GM19238 (cell line): ENCODE measurements at regions not wholly inside any gene's neighbourhood (a gene's known extent, or its start where the extent isn't known, plus 50 kb on each side); places are given as distances from the start of the nearest gene placed in this dataset.

Experiments used
- DNase-seq: peaks from one replicate; pipeline ENCODE4 v3.0.0; 2011; ENCODE audit warnings: low spot score; ENCODE audit not compliant: insufficient read length

GRCh38 chr15:46523701-46524100 is 888.9 kb downstream of the SQOR start:
- DNase-seq = no peak

- no peak for DNase-seq
Observed at GRCh38 chr15:46525984-46526725, 891.3 kb downstream of the SQOR start.

GRCh38 chr15:46526726-46527110 is 891.9 kb downstream of the SQOR start:
- no peak for DNase-seq

GRCh38 chr15:46543626-46544025 is 908.8 kb downstream of the SQOR start:
- DNase-seq = no peak

- DNase-seq = no peak
Observed at GRCh38 chr15:46548989-46549388, 914.2 kb downstream of the SQOR start.

GRCh38 chr15:46552316-46552715 is 917.5 kb downstream of the SQOR start:
- no peak for DNase-seq

- DNase-seq = no peak
Observed at GRCh38 chr15:46555547-46555946, 920.7 kb downstream of the SQOR start.

- DNase-seq = no peak
Observed at GRCh38 chr15:46556010-46556409, 921.2 kb downstream of the SQOR start.

- DNase-seq = no peak
Observed at GRCh38 chr15:46556559-46557379, 921.9 kb downstream of the SQOR start.

GRCh38 chr15:46567968-46568367 is 933.1 kb downstream of the SQOR start:
- no peak for DNase-seq

- no peak for DNase-seq
Observed at GRCh38 chr15:46569781-46570180, 935.0 kb downstream of the SQOR start.

- DNase-seq = no peak
Observed at GRCh38 chr15:46576646-46577395, 942.0 kb downstream of the SQOR start.

- no peak for DNase-seq
Observed at GRCh38 chr15:46577767-46578166, 942.9 kb downstream of the SQOR start.

GRCh38 chr15:46580487-46580886 is 945.7 kb downstream of the SQOR start:
- DNase-seq = no peak

GRCh38 chr15:46580924-46581323 is 946.1 kb downstream of the SQOR start:
- no peak for DNase-seq

- DNase-seq = no peak
Observed at GRCh38 chr15:46589088-46589487, 954.3 kb downstream of the SQOR start.

GRCh38 chr15:46591462-46591861 is 956.6 kb downstream of the SQOR start:
- DNase-seq = no peak

- DNase-seq = no peak
Observed at GRCh38 chr15:46595016-46595415, 960.2 kb downstream of the SQOR start.

GRCh38 chr15:46607077-46607476 is 972.2 kb downstream of the SQOR start:
- no peak for DNase-seq

- no peak for DNase-seq
Observed at GRCh38 chr15:46616033-46616432, 981.2 kb downstream of the SQOR start.

GRCh38 chr15:46617507-46617906 is 982.7 kb downstream of the SQOR start:
- no peak for DNase-seq

GRCh38 chr15:46618984-46619383 is 984.2 kb downstream of the SQOR start:
- DNase-seq = no peak
